ENCODE measurements at regions not wholly inside any gene's neighbourhood (a gene's known extent, or its start where the extent isn't known, plus 50 kb on each side); places are given as distances from the start of the nearest gene placed in this dataset.

DNA sequence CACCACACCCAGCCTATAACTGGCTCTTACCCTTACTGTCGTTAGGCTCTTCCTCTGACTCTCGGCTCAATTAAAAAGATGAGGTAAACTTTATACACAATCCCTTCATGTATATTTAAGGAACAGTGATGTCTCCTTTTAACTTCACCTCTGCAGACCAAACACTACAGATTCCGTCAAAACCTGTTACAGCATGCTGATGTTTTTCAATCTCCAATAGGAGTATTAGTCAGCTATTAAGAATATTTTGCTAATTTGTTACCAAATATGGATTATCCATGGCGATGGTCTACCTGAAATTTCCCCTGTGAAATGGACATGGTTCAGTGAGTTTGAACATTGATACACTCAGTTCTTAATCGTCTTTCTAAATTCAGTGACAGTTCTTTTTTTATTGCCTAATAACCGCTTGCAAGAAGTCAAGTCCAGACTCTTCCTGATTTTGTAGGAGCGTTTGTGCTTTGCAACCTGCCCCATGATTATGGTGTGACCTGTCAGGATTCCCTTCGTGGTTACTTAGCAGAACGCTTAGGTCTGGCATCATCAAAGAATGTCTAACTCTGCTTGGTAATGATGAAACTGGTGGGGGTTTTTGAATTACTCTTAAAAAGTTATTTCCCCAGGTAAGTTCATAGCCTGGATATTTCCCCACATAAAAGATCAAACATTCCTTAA lies 72.2 kb upstream of the STOX2 start:
- CTCF ChIA-PET = no interaction called here
- Histone ChIP-seq H3K36me3 (ENCODE audit: low read depth, low read length) (no peaks in the 10 kb centered on the region), H2AFZ (ENCODE audit: low read length) (no peak overlapping the region), H3K9me2 (replicated peaks; ENCODE audit: low read length) (no peaks in the 10 kb centered on the region), H3K27ac (ENCODE audit: low read length) (no peak overlapping the region), H3K4me1 (ENCODE audit: insufficient read depth, low read length) (peaks cover 16% of the 10 kb centered on the region), H3K4me3 (ENCODE audit: low read length) (no peak overlapping the region), H3K9ac (ENCODE audit: low read length) (no peak overlapping the region), H4K20me1 (ENCODE audit: low read length) (no peaks in the 10 kb centered on the region), H3K27me3 (ENCODE audit: low read length) (no peaks in the 10 kb centered on the region), H3K9me3 (ENCODE audit: low read length) (no peaks in the 10 kb centered on the region), H3K79me2 (ENCODE audit: low read length) (no peaks in the 10 kb centered on the region), H3F3A (ENCODE audit: low read length, unreplicated experiment) (no peaks in the 10 kb centered on the region), H3K4me2 (ENCODE audit: low read length) (no peak overlapping the region)
- no TSS peak for BruUV-seq (replicated peaks)
- no peak for ATAC-seq
- DNase-seq = no peak
- intact Hi-C loops (cut with micrococcal nuclease) = loop anchor here (10.0 kb wide), 1 partner anchor 118 kb away; no protein-coding TSS in a partner anchor
- TF ChIP-seq, protein P1, sequence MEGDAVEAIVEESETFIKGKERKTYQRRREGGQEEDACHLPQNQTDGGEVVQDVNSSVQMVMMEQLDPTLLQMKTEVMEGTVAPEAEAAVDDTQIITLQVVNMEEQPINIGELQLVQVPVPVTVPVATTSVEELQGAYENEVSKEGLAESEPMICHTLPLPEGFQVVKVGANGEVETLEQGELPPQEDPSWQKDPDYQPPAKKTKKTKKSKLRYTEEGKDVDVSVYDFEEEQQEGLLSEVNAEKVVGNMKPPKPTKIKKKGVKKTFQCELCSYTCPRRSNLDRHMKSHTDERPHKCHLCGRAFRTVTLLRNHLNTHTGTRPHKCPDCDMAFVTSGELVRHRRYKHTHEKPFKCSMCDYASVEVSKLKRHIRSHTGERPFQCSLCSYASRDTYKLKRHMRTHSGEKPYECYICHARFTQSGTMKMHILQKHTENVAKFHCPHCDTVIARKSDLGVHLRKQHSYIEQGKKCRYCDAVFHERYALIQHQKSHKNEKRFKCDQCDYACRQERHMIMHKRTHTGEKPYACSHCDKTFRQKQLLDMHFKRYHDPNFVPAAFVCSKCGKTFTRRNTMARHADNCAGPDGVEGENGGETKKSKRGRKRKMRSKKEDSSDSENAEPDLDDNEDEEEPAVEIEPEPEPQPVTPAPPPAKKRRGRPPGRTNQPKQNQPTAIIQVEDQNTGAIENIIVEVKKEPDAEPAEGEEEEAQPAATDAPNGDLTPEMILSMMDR (conservative IDR thresholded peaks at IDR 0.05; ENCODE audit: low read depth, low read length) = no peak
- TF ChIP-seq EZH2 (IDR thresholded peaks at IDR 0.05; ENCODE audit: low read length, unreplicated experiment) (no peak), EZH2phosphoT487 (IDR thresholded peaks at IDR 0.05; ENCODE audit: borderline replicate concordance, low read length) (no peak)
- POLR2A ChIA-PET (ENCODE audit: unreplicated experiment) = no interaction called here

DNA sequence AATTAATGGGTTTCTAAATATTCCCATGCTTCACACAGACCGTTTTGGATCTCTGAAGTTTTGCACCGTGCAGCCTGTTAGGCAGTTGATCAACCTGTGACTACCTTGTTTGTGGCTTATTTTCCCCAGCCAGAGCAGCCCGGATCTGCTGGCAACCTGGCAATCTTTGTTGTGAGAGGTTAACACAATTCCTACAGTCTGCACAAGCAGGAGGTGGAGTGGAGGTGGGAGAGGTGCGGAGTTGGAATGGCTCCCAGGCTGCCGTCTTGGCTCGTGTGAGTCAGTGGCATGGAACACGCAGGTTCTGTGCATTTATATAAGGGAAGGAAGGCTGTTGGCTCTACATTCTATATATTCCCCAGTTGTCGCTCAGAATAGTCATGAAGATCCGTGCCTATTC lies 70.9 kb upstream of the STOX2 start:
- H3K79me2 ChIP-seq (ENCODE audit: low read length) = no peaks in the 10 kb centered on the region
- H3F3A ChIP-seq (ENCODE audit: low read length, unreplicated experiment) = no peaks in the 10 kb centered on the region
- TF ChIP-seq EZH2 (IDR thresholded peaks at IDR 0.05; ENCODE audit: low read length, unreplicated experiment) (no peak), EZH2phosphoT487 (IDR thresholded peaks at IDR 0.05; ENCODE audit: borderline replicate concordance, low read length) (no peak)
- TF ChIP-seq, protein P1 (conservative IDR thresholded peaks at IDR 0.05; ENCODE audit: low read depth, low read length) = no peak
- H4K20me1 ChIP-seq (ENCODE audit: low read length) = no peaks in the 10 kb centered on the region
- no peaks in the 10 kb centered on the region for H3K9me2 ChIP-seq (replicated peaks; ENCODE audit: low read length)
- H3K4me3 ChIP-seq (ENCODE audit: low read length) = no peak overlapping the region
- no peaks in the 10 kb centered on the region for H3K27me3 ChIP-seq (ENCODE audit: low read length)
- peak; percentile 69 for ATAC-seq
- no peak overlapping the region for H3K9ac ChIP-seq (ENCODE audit: low read length)
- H3K9me3 ChIP-seq (ENCODE audit: low read length) = no peaks in the 10 kb centered on the region
- peak overlapping the region; percentile 23; the same call in 1 of the 2 replicates for H3K27ac ChIP-seq (ENCODE audit: low read length)
- intact Hi-C loops (cut with micrococcal nuclease) = loop anchor here (10.0 kb wide), 1 partner anchor 119 kb away; no protein-coding TSS in a partner anchor
- H3K36me3 ChIP-seq (ENCODE audit: low read depth, low read length) = no peaks in the 10 kb centered on the region
- peak overlapping the region; percentile 67 for H3K4me2 ChIP-seq (ENCODE audit: low read length)
- no TSS peak for BruUV-seq (replicated peaks)
- peak; percentile 63 for DNase-seq
- H2AFZ ChIP-seq (ENCODE audit: low read length) = peak overlapping the region; percentile 53; the same call in 1 of the 2 replicates
- ChIA-PET POLR2A (ENCODE audit: unreplicated experiment) (no interaction called here), CTCF (no interaction called here)
- H3K4me1 ChIP-seq (ENCODE audit: insufficient read depth, low read length) = peaks cover 9% of the 10 kb centered on the region

DNA sequence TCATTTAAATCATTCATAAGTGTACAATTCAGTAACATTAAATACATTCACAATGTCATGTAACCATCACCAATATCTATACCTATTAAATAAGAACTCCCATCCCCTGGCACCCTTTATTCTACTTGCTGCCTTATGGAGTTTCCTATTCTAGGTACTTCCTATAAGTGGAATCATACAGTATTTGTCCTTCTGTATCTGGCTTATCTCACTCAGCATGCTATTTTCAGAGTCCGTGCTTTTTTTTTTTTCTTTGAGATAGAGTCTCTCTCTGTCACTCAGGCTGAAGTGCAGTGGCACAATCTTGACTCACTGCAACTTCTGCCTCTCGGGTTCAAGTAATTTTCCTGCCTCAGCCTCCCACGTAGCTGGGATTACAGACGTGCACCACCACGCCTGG lies 67.9 kb upstream of the STOX2 start:
- H2AFZ ChIP-seq (ENCODE audit: low read length) = no peak overlapping the region
- H3K79me2 ChIP-seq (ENCODE audit: low read length) = no peaks in the 10 kb centered on the region
- H4K20me1 ChIP-seq (ENCODE audit: low read length) = no peaks in the 10 kb centered on the region
- no peaks in the 10 kb centered on the region for H3F3A ChIP-seq (ENCODE audit: low read length, unreplicated experiment)
- ChIA-PET POLR2A (ENCODE audit: unreplicated experiment) (no interaction called here), CTCF (no interaction called here)
- H3K27me3 ChIP-seq (ENCODE audit: low read length) = no peaks in the 10 kb centered on the region
- no peak overlapping the region for H3K4me2 ChIP-seq (ENCODE audit: low read length)
- no peak overlapping the region for H3K9ac ChIP-seq (ENCODE audit: low read length)
- H3K36me3 ChIP-seq (ENCODE audit: low read depth, low read length) = no peaks in the 10 kb centered on the region
- DNase-seq = no peak
- intact Hi-C loops (cut with micrococcal nuclease) = loop anchor here (5.0 to 10.0 kb wide), 2 partner anchors 75 to 122 kb away; no protein-coding TSS in a partner anchor
- no peak for ATAC-seq
- H3K27ac ChIP-seq (ENCODE audit: low read length) = no peak overlapping the region
- BruUV-seq (replicated peaks) = no TSS peak
- H3K9me3 ChIP-seq (ENCODE audit: low read length) = no peaks in the 10 kb centered on the region
- H3K9me2 ChIP-seq (replicated peaks; ENCODE audit: low read length) = no peaks in the 10 kb centered on the region
- peaks cover 9% of the 10 kb centered on the region for H3K4me1 ChIP-seq (ENCODE audit: insufficient read depth, low read length)
- no peak overlapping the region for H3K4me3 ChIP-seq (ENCODE audit: low read length)
- TF ChIP-seq, protein P1 (conservative IDR thresholded peaks at IDR 0.05; ENCODE audit: low read depth, low read length) = no peak
- no peak for TF ChIP-seq EZH2 (IDR thresholded peaks at IDR 0.05; ENCODE audit: low read length, unreplicated experiment)
- no peak for TF ChIP-seq EZH2phosphoT487 (IDR thresholded peaks at IDR 0.05; ENCODE audit: borderline replicate concordance, low read length)
